A673 (cell line): ENCODE measurements at regions not wholly inside any gene's neighbourhood (a gene's known extent, or its start where the extent isn't known, plus 50 kb on each side); places are given as distances from the start of the nearest gene placed in this dataset.

Source experiments
- EZH2 ChIP-seq: fragments of 200-600 bp; sonication (generic); IDR thresholded peaks from 2 replicates; pipeline ENCODE4 v1.6.1; 2017; ENCODE audit warnings: borderline replicate concordance, low read depth, mild to moderate bottlenecking, mixed read lengths, antibody characterized with exemption, low read length; ENCODE audit not compliant: poor library complexity, severe bottlenecking
- TF ChIP-seq, protein P1 (sequence below): fragments of 300-800, 200-600 bp; sonication (generic); conservative IDR thresholded peaks from 2 replicates; pipeline ENCODE4 v1.5.1; 2017; ENCODE audit warnings: low read depth, mild to moderate bottlenecking, antibody characterized with exemption, low read length, moderate library complexity, mixed read lengths

GRCh38 chr16:48000622-48001021, 155.2 kb downstream of the ABCC12 start:
- TF ChIP-seq, protein P1, sequence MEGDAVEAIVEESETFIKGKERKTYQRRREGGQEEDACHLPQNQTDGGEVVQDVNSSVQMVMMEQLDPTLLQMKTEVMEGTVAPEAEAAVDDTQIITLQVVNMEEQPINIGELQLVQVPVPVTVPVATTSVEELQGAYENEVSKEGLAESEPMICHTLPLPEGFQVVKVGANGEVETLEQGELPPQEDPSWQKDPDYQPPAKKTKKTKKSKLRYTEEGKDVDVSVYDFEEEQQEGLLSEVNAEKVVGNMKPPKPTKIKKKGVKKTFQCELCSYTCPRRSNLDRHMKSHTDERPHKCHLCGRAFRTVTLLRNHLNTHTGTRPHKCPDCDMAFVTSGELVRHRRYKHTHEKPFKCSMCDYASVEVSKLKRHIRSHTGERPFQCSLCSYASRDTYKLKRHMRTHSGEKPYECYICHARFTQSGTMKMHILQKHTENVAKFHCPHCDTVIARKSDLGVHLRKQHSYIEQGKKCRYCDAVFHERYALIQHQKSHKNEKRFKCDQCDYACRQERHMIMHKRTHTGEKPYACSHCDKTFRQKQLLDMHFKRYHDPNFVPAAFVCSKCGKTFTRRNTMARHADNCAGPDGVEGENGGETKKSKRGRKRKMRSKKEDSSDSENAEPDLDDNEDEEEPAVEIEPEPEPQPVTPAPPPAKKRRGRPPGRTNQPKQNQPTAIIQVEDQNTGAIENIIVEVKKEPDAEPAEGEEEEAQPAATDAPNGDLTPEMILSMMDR = no peak
- TF ChIP-seq EZH2 = no peak
